PFSK-1 (cell line): ENCODE measurements at regions not wholly inside any gene's neighbourhood (a gene's known extent, or its start where the extent isn't known, plus 50 kb on each side); places are given as distances from the start of the nearest gene placed in this dataset.

ENCODE experiments used
- FOXP2 ChIP-seq: optimal IDR thresholded peaks from 2 replicates; pipeline ENCODE3; 2011; ENCODE audit warnings: borderline replicate concordance, control low read depth, inconsistent platforms; ENCODE audit not compliant: insufficient read depth; ENCODE audit errors: extremely low read length, extremely low read depth
- POLR2AphosphoS5 ChIP-seq: IDR thresholded peaks from 2 replicates; pipeline ENCODE4 v1.6.1; 2012; ENCODE audit warnings: low read depth, mild to moderate bottlenecking, control low read depth, low read length, moderate library complexity
- SIN3A ChIP-seq: IDR thresholded peaks from 2 replicates; pipeline ENCODE4 v1.6.1; 2012; ENCODE audit warnings: mild to moderate bottlenecking, low read length, moderate library complexity, borderline replicate concordance; ENCODE audit not compliant: insufficient read depth
- TAF1 ChIP-seq: IDR thresholded peaks from 2 replicates; pipeline ENCODE4 v1.6.1; 2012; ENCODE audit warnings: low read length, control low read depth, borderline replicate concordance; ENCODE audit not compliant: insufficient read depth
- TF ChIP-seq, protein P1 (sequence below), 2 experiments: IDR thresholded peaks; 2 replicates each; pipeline versions ENCODE4 v1.6.1 to v1.8.0; 2011 to 2012; ENCODE audit warnings: low read depth in 2 of 2, low read length in 2 of 2, control low read depth in 1 of 2, inconsistent platforms in 1 of 2, mild to moderate bottlenecking in 1 of 2, moderate library complexity in 1 of 2; ENCODE audit not compliant: insufficient read depth in 1 of 2

DNA sequence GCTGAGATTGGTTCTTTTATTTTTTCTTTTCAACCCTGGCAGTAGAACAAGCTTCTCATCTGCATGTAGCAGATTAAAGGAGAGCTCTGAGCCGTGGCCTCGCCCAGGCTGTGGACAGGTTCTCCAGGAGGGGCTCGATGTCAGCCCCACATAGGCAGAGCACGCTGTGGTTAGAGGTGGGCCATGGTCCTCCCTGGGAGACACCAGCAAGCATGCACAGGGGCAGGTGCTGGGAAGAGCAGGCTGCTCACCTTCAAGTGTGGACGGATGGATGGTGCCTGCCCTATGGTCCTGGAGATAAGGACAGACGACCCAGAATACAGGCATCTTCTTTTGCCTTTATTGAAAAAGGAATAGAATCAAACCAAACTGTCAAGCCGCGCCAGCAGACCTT lies 634.8 kb downstream of the BRD1 start:
- TF ChIP-seq FOXP2 (no peak), SIN3A (no peak), POLR2AphosphoS5 (no peak), TAF1 (no peak)
- TF ChIP-seq, protein P1, sequence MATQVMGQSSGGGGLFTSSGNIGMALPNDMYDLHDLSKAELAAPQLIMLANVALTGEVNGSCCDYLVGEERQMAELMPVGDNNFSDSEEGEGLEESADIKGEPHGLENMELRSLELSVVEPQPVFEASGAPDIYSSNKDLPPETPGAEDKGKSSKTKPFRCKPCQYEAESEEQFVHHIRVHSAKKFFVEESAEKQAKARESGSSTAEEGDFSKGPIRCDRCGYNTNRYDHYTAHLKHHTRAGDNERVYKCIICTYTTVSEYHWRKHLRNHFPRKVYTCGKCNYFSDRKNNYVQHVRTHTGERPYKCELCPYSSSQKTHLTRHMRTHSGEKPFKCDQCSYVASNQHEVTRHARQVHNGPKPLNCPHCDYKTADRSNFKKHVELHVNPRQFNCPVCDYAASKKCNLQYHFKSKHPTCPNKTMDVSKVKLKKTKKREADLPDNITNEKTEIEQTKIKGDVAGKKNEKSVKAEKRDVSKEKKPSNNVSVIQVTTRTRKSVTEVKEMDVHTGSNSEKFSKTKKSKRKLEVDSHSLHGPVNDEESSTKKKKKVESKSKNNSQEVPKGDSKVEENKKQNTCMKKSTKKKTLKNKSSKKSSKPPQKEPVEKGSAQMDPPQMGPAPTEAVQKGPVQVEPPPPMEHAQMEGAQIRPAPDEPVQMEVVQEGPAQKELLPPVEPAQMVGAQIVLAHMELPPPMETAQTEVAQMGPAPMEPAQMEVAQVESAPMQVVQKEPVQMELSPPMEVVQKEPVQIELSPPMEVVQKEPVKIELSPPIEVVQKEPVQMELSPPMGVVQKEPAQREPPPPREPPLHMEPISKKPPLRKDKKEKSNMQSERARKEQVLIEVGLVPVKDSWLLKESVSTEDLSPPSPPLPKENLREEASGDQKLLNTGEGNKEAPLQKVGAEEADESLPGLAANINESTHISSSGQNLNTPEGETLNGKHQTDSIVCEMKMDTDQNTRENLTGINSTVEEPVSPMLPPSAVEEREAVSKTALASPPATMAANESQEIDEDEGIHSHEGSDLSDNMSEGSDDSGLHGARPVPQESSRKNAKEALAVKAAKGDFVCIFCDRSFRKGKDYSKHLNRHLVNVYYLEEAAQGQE (IDR thresholded peaks at IDR 0.05; ENCODE audit: insufficient read depth in 1 of 2, low read depth in 2 of 2, low read length in 2 of 2), result no peak

DNA sequence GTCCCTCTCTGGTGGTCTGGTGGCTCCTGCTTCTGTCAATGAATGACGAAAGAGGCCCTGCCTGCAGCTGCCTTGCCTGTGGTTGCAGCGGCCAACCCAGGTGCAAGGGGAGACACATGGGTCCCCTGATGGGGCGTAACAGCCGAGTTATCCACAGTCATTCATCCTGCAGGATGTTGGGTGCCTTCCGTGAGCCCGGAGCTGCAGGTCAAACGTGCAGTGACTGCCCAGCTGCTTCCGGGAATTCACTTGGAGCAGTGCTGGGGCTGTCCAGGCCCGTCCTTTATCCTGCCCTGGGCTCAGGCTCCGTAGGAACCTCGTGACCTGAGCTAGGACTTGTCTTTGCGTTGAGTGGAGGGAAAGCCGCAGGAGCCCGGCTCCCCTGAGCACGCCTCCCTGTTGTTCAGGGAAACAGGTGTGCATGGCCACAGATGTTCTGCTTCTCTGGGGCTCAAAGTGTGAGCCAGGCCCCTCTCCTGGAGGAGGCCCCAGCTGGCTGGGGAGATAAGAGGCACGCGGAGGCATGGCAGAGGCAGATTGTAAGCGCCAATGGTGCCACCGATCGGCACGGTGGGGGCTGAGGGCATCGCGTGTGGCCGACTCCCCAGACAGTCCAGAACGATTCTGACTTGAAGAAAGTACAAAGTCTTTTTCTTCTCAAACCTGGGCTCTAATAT lies 635.4 kb downstream of the BRD1 start:
- TF ChIP-seq, protein P1 (IDR thresholded peaks at IDR 0.05; ENCODE audit: insufficient read depth in 1 of 2, low read depth in 2 of 2, low read length in 2 of 2), result no peak
- TF ChIP-seq TAF1, result no peak
- TF ChIP-seq POLR2AphosphoS5, result no peak
- TF ChIP-seq SIN3A, result no peak
- TF ChIP-seq FOXP2, result no peak

DNA sequence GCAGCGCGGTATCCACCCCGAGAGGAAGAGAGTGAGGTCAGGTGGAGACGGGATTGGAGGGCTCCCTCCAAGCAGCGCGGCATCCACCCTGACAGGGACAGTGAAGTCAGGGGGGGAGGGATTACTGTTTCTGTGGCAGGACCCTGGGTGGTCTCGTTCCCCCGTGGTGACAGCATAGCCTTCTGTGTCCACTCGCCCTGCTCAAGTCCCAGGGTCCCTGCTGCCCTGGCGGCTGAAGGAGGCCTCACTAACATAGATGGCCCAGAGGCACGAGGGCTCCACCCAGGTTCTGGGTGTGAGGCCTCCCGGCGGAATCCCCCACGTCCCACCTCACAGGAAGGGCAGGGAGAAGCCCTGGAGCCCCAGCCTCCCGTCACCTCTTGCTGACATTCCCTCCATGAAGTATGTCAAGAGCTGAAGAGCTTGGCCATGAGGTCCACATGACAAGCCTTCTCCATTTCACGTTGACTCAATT lies 636.1 kb downstream of the BRD1 start:
- TF ChIP-seq, protein P1 (IDR thresholded peaks at IDR 0.05; ENCODE audit: insufficient read depth in 1 of 2, low read depth in 2 of 2, low read length in 2 of 2), result no peak
- TF ChIP-seq POLR2AphosphoS5 (no peak), FOXP2 (no peak), SIN3A (no peak), TAF1 (no peak)

DNA sequence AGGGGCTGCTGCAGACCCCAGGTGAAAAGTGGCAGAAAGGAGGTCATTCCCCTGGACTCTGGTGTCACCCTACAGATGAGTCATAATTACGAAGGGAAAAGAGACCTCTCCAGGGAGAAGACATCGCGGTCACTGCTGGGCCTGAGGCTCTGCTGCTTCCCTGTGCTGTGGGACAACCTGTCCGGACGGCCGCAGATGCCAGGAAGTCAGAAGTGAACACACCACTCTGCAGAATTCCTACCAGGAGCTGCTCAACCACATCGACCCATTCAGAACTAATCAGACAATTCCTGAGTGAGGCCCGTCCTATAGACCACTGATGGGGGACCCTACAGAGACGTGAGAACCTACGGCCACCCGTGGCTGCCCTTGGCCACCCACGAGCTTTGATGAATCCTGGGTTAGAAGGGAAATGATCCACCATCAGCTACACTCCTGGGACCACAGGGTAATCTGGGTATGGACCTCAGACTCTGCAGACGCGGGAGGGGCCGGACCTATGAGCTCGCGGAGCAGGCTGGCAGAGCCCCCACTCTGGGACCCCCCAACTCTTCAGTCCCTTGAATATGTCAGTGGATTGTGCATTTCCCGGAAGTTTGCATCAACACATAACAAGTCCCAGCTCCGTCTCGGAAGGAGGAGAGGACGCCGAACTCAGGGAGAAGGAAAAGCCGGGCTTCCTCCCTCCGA lies 636.7 kb downstream of the BRD1 start:
- TF ChIP-seq SIN3A (no peak), POLR2AphosphoS5 (no peak), TAF1 (no peak), FOXP2 (no peak)
- TF ChIP-seq, protein P1 (IDR thresholded peaks at IDR 0.05; ENCODE audit: insufficient read depth in 1 of 2, low read depth in 2 of 2, low read length in 2 of 2), result no peak
